Right forelimb (tissue), 1 donor: ENCODE measurements at regions not wholly inside any gene's neighbourhood (a gene's known extent, or its start where the extent isn't known, plus 50 kb on each side); places are given as distances from the start of the nearest gene placed in this dataset.
"Not testable (repeated sequence)": the region's sequence is repeated elsewhere in the genome, so short reads cannot be mapped to it uniquely, and the experiment has no call there.

Source experiments
- DNase-seq: peaks from one replicate; pipeline ENCODE4 v3.0.0-alpha.2; 2018

DNA sequence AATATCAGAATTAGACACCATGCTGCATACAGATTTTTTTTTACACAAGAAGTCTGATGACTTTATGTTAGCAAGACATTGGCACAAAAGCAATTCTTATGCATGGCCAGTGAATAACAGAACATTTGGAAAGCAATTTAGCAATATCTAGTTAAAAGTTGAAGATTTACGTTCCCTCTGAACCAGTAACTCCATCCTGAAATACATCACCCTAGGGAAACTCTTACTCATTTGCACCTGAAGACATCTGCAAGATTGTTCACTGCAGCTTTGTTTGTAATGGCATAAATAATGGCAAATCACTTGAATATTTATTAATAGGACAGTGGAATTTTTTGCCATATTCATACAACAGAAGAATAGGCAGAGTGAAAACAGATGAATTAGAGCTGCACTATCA lies 670.0 kb upstream of the NOVA1 start:
- DNase-seq, result no peak

DNA sequence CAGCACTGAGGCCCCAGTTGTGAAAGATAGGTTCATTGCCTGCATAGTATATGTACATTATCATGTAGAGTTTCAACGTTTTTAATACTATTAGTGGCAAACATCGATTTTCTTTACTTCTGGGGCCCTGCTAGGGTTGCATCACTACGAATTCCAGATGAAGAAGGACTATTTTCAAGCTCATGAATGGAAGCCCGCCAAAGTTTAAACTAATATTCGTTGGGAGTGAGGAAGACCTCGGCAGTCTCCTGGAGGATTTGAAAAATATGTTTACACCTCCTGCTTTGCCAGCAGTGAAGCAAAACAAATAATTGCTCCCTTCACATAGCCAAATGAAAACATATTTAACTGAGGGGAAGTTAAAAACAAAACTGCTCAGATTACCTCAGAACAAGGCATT lies 672.9 kb upstream of the NOVA1 start:
- no peak for DNase-seq

DNA sequence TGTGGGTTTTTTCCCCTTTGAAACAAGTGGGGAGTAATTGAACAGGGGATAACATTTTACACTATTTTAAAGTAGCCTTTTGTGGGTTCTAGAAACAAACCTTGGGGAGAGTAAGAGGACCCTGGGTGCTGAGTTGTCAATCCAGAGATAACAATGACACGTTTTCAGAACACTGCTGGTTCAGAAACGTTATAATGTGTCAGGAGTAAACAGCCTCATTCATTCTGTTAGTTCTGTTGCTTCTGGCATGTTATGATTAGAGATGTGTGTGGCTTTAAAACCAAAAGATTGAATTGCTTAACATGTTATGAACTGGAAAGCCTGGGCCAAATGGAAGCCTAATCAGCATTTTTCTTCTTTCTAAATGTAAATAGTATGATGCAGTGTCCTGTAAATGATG lies 680.5 kb upstream of the NOVA1 start:
- no peak for DNase-seq

DNA sequence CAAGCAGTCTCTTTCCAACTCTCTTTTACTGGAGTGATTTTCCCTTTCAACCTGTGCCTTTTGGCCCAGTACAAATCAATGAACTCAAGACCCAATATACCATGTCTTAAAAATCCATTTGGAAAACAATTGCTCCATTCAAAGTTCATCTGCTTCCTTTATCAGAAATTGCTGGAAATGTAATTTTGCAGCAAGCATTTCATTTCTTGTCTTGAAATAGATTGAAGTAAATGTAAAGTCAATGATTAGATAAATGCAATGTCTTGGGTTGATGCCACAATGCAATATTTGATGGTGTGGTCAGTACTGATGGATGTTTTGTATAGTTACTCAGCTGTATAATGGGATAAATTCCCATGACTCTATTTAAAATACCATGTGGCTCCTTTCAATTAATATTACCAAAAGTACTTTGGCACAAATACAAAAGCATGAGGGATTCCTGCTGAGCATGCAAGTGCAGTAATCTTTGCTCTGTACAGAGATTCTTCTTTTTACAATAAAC lies 707.7 kb upstream of the NOVA1 start:
- no peak for DNase-seq

DNA sequence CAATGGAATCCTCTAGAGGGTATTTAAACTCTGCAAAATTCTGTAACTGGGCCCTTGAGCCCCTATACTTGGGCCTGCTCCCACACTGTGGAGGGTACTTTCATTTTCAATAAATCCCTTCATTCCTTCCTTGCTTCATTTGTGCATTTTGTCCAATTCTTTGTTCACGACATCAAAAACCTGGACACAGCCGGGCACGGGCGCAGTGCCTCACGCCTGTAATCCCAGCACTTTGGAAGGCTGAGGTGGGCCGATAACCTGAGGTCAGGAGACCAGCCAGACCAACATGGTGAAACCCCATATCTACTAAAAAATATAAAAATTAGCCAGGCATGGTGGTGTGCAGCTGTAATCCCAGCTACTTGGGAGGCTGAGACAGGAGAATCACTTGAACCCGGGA lies 714.9 kb upstream of the NOVA1 start:
- not testable (repeated sequence) for DNase-seq

DNA sequence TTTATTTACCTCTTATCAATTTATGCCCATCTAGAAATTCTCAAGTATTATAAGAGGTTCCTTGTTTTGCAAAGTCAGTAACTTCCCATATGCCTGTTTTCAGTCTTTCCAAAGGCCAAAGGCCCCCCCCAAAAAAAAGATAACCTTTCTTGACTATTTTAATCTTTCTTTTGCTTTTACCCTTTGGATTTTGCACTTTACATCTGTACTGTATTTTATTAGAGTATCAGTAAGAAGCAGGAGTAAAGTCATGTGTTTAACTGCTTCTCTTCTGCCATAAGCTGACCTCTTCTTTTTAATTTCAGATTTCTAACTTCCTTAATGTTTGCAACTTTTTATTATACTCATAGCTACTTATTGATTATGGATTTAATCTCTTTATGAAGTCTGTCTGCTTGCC lies 716.4 kb upstream of the NOVA1 start:
- no peak for DNase-seq

DNA sequence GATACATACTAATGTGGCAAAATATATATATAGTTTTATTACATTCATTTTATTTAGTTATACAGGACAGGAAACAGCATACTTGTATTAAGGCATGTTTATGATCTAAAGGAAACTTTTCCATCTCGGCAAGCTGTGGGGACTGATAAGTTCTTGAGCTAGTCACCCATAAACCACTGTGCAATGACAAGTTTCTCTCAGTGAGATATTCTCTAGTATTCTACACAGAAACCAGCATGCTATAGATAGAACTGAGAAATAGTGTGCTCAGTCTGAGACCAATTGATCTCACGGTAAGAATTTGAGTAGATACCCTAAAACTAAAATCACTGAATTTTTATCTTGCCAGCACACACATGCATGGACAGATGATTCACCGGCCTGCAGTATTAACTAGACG lies 717.6 kb upstream of the NOVA1 start:
- DNase-seq, result no peak

DNA sequence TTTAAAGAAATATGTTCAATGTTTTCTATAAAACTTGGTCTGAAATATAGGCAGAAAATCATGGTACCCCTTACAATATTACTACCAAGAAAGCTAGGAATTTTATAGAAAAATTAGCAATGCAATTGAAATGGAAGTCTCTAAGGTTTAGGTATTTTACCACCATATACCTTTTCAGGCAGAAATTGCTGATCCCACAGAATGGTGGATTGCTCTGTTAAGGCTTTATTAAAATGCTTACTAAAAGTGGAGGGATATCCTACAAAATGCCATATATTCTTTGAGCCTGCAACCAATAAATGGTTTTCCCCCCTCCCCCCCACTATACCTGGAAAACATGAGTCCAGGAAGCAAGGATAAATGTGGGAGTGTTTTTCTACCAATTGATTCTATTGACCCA lies 718.1 kb upstream of the NOVA1 start:
- no peak for DNase-seq

DNA sequence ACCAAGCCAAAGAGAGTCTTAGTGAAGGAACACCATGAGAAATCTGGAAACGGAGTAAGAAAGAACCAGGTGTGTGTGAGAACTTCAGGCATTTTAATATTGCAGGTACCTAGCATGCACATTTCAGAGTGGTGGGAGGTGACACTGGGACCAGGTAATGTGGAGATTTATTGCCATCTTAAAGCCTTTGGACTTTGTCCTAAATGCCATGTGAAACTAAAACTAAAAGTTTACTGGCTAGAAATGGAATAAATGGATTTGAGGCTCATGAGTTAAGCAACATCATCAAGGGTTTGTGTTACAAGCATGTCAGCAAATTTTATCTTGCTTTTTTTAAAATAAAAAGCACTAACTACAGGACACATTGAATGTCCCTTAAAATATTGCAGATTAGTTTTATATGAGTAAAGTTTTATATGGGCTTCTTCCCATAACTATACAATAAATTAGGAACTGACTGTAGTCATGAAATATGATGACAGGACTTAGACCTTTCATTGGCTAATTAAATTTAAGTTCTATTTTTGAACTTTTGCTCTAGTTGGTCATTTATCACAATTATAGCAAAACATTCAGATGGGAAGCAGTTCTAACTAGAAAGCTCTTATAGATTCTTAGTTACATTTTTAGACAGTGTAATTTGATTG lies 721.1 kb upstream of the NOVA1 start:
- no peak for DNase-seq

DNA sequence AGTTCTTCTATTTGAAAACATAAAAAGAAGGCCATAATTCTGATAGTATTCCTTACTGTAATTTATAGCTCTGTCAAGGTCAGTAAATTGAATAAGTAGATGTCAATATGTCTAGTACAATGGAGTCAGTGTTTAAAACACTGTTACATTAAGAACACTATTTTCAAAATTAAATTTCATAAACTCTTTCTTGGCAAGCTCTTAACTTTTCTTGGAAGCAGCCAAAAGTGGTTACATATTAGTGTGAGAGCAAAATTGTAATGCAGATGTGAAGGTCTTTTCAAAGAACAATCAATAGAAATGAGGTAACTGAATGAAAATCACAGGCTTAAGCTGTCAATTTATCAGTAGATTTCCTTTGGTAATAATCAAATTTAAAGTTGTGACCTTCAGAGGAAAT lies 722.4 kb upstream of the NOVA1 start:
- no peak for DNase-seq

DNA sequence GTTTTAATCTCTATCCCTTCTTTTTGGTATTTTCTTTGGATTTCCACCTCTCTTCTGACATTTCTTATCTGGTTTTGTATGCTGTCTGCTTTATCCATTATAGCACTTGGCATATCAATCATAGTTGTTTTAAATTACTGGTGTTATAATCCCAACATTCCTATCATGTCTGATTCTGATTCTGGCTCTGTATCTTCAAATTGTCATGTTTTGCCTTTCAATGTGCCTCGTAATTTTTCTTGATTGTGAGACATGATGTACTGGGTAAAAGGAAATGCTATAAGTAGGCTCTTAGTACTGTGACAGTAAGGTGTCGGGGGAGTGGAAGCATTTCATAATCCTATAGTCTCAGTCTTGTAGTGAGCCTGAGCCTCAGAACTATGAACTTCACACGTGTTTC lies 729.3 kb upstream of the NOVA1 start:
- DNase-seq, result no peak

DNA sequence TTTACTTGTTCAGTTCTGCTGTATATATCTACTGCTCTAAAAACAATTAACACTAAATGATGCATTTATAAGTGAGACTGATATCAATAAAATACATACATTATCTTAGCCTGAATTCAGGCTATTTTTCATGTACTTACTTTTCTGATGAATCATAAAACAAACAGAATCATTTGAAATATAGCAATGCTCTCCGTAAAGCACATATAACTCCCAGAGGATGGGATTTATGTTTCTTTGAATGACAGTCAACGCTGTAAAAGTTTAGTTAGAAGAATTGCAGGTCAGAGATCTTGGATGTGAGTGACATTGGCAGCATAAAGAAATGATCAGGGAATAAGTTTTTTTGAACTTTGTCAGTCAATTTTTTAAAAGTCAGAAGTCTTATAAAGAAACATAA lies 740.2 kb upstream of the NOVA1 start:
- DNase-seq, result no peak

DNA sequence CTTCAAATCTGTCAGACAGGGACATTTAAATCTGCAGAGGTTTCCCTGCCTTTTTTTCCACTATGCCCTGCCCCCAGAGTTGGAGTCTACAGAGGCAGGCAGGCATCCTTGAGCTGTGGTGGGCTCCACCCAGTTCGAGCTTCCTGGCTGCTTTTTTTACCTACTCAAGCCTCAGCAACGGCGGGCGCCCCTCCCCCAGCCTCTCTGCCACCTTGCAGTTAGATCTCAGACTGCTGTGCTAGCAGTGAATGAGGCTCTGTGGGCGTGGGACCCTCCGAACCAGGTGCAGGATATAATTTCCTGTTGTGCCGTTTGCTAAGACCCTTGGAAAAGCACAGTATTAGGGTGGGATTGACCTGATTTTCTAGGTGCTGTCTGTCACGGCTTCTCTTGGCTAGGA lies 765.2 kb upstream of the NOVA1 start:
- DNase-seq, result not testable (repeated sequence)

DNA sequence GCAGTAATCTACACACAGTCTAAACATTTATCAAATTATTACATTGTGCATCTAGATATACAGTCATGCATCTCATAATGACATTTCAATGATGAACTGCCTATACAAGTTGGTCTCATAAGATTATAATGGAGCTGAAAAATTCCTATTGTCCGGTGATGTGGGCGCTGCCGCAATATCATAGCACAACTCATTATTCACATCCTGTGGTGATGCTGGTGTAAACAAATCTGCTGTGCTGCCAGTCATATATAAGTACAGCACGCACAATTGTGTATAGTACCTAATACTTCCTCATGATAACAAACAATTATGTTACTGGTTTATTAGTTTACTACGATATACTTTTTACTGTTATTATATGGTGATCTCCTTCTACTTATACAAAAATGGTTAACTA lies 768.8 kb upstream of the NOVA1 start:
- DNase-seq, result no peak

DNA sequence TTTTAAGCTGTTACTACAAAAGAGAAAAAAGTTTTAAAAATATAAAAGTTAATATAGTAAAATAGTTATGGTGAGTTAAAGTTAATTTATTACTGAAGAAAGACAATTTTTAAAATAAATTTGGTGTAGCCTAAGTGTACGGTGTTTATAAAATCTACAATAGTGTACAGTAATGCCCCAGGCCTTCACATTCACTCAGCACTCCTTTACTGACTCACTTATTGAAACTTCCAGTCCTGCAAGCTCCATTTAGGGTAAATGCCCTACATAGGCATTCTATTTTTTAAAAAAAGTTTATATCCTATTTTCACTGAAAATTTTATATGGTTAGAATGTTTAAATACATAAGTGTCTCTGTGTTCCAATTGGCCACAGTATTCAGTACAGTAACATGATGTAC lies 769.5 kb upstream of the NOVA1 start:
- DNase-seq, result no peak

DNA sequence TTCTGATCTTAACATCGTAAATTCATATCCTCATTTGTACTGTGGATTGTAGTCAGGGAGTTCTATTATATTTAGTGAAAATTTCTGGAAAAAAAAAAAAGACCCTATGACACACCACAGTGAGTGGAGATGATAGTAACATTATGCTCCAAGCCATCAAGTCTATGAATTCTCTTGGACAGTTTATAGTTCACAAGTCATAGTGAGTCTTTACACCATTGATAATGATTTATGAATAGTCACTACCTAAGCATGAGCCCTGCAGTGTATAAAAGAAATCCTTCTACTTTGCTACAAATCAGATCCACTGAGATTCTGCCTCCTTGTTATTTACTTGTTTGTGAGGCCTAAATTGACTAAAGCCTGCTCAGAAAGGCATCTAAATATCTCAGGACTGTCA lies 772.2 kb upstream of the NOVA1 start:
- no peak for DNase-seq

DNA sequence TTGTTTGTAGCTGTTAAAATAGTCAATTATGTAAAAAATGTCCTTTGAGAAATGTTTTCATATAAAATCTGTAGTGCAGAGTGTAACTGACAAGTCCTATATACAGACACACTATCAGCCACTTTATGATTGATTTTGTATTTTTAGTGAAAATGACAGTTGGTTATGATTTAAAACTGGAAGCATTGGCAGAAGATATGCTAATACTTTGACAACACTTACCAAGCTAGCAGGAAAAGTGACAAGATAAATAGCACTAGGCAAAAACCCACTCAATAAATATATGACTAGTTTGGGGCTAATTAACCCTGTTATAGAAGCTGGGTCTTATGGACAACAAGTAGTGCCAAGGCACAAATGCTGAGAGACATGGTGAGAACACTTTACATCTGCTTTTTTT lies 772.9 kb upstream of the NOVA1 start:
- no peak for DNase-seq

DNA sequence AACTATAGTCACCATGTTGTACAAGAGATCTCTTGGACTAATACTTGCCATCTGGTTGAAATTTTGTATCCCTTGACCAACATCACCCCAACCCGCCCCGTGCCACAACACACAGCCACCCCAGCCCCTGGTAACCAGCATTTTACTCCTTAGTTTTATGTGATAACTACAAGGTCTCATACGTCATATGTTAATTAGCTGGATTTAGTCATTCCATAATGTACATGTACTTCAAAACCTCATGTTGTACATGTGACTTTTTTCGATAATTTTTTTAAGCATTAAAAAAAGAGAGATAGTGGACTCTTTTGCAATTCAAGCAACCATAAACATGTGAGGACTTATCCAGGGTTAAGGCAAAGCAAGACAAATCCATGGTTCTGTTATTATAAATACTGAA lies 773.4 kb upstream of the NOVA1 start:
- DNase-seq, result no peak

DNA sequence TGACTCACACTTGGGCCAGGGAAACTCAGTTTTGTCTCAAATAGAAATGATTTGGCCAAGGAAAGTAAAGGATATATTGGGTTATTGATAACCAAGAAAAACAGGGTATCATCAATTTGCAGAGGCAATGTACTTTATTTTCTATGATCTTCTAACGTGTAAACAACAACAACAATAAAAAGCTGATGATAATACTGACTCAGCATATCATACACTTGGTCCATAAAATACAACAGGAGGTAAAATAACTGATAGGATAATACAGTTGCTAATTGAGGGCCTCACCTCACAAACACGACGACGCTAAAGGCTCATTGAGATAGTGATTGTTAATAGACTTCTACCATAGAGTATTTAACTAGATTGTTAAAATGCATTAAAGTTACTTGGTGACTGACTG lies 774.0 kb upstream of the NOVA1 start:
- DNase-seq, result no peak

DNA sequence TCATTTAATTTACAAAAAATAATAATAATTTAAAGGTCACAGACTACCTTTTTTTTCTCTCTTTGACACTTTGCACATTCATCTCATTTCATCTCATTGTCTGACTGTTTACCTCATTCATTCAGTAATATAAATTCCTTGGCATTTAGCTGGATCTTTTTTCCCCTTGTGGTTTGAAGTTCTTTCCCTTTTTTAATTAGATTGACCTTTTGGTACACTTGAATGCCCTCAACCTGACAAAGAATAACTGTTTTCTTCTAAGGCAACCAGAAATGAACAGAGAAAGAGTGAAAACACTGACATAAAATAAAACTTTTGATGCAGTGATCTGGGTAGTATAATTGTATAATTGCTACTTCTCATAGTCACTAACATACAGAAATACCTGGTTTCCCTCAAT lies 774.9 kb upstream of the NOVA1 start:
- no peak for DNase-seq

DNA sequence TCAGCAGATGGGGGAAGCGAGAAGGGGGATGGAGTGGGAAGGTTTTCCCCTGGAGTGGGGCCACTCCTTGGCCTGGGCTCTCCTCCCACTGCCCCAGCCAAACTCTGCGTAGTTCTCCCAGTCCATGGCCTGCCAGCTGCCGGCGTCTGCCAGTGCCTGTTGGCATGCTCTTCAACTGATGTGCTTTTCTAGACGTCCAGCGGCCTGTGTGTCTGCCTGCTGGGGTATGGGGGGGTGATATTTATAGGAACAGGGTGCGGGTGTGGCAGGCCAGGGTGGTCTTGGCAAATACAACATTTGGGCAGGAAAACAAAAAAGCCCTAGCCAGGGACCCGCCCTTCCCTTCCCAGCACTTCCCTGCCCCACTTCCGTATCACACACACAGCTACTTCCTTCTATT lies 786.3 kb upstream of the NOVA1 start:
- DNase-seq, result no peak

DNA sequence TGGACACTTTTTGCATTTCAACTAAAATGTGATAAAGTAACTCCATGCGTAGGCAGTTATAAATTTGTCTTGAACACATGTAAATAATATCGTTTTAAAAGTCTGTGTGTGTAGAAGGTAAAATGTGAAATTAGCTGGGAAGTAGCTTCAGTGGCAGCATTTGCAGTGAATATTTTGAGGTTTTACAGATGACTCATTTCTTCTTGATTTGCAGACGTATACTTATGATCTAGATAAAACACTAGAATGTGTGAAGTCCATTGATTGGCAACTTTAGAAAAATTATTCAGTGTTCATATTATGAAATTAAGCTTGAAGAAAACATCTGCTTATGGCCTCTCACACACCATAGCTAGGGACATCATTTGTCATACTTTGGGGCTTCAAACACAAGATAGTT lies 788.6 kb upstream of the NOVA1 start:
- DNase-seq, result no peak

DNA sequence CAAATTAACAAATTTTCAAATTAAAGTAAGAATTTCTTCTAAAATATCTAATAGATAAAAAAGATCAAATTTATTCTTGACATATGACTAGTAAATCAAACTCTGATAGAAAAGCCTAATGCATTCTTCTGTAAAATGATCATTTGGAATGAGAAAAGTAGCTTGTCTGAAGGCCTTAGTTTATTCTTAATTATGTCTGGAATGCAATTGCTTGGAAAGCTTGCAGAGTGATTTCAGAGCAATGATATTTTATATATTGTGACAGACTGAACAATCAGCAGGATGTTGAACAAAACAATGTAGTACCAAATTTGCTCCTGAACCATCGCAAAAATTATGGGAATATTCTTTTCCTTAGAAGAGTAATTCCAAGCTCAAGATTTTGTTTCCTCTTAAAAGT lies 789.6 kb upstream of the NOVA1 start:
- DNase-seq, result no peak

DNA sequence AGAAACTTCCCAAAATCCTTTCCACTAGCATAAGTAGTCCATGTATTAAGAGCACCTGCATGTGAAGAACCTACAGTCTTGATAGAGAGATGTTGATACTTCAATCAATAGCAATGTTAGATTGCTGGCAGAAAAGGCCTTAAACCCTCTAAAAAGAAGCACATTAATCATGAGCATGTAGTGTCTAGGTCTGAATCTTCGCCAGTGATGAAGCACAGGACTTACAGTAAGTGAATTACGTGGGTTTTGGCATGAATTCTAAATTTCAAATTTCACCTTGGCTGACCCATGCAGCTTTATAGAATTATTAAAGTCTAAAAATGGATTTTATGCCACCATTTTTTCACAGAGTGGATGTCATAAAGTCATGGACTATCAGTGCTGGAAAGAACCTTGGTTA lies 791.6 kb upstream of the NOVA1 start:
- DNase-seq, result no peak

DNA sequence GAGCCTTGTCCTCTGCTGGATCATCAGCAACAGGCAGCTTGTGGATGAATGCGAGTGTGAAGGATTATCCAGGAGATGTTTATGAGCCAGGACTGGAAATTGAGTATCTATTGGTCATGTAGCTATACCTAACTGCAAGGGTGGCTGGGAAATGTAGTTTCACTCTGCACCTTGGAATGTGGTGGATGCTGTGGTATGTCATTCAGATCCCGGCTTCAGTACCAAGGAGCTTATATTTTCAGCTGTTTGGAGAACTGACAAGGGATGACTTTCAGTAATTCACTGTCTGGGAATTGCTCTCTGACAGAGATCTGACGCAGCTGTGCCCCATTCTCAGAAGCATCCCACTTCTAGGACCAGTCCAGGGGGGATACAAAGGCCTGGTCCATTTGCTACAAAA lies 792.3 kb upstream of the NOVA1 start:
- DNase-seq, result no peak

DNA sequence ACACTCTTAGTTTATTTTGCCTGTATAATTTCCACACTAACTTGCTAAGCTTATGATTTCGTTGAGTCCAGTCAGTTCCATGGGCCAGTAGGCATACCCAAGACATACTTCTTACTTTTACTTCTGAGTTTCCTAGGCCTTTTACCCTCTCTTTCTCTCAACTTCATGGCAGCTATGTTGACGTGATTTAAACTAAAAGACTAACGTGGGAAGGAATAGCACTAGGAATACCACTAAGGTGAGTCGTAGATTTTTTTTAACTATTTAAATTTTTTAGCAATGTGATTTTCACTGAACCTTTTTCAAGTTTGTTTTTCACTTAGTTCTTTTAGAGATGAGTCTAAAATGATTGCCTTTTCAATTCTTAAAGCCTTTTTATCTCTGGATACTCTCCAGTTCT lies 793.5 kb upstream of the NOVA1 start:
- DNase-seq, result no peak
